ENCODE measurements at regions not wholly inside any gene's neighbourhood (a gene's known extent, or its start where the extent isn't known, plus 50 kb on each side); places are given as distances from the start of the nearest gene placed in this dataset.
A peak's percentile ranks its signal among the peaks of the same experiment; 100 is the strongest.

DNA sequence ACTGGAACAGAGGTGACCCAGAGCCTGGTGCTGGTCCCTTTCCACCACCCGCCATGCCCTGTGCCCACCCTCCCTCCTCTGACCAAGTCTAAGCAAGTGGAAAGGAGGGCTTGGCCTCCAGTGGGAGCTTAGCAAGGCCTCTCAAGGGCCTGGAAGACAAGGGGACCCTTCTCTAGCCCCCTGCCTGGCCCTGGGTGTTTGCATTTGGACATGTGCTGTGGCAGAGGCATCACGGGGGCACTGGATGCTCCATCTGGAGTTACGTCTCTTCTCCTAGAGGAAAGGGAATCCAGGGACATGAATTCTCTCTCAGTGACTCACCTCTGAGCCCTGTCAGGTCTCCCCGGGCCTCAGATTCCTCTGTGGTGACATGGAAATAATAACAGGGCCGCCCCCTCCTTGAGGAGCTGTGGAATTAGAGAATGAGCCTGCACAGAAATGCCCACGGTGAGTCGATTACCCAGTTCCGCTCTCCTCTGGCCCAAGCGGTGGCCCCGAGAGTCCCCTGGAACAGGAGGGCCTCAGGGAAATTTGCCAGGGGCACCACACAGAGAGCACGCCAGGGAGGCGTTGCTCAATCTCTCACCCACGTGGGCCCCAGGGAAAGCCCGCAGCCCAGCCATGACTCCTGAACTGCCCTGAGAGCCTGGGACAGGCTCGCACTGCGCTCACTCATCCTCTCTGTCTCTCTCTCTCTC lies 189.6 kb downstream of the BCOR start:
- no peak overlapping the region for H3K4me3 ChIP-seq
- peaks cover 0 to under 1% of the 10 kb centered on the region in 2 donors for H3K9me3 ChIP-seq
- DNase-seq (ENCODE audit: low spot score), result peak; percentile 68
- peaks cover 0 to 31% of the 10 kb centered on the region in 2 donors for H3K4me1 ChIP-seq
- H3K36me3 ChIP-seq, result no peaks in the 10 kb centered on the region
- H3K27me3 ChIP-seq, result no peaks in the 10 kb centered on the region
- TF ChIP-seq, protein P1, sequence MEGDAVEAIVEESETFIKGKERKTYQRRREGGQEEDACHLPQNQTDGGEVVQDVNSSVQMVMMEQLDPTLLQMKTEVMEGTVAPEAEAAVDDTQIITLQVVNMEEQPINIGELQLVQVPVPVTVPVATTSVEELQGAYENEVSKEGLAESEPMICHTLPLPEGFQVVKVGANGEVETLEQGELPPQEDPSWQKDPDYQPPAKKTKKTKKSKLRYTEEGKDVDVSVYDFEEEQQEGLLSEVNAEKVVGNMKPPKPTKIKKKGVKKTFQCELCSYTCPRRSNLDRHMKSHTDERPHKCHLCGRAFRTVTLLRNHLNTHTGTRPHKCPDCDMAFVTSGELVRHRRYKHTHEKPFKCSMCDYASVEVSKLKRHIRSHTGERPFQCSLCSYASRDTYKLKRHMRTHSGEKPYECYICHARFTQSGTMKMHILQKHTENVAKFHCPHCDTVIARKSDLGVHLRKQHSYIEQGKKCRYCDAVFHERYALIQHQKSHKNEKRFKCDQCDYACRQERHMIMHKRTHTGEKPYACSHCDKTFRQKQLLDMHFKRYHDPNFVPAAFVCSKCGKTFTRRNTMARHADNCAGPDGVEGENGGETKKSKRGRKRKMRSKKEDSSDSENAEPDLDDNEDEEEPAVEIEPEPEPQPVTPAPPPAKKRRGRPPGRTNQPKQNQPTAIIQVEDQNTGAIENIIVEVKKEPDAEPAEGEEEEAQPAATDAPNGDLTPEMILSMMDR (IDR thresholded peaks at IDR 0.05), result no peak
- H3K27ac ChIP-seq, result peak overlapping the region; percentile 51 to 75

DNA sequence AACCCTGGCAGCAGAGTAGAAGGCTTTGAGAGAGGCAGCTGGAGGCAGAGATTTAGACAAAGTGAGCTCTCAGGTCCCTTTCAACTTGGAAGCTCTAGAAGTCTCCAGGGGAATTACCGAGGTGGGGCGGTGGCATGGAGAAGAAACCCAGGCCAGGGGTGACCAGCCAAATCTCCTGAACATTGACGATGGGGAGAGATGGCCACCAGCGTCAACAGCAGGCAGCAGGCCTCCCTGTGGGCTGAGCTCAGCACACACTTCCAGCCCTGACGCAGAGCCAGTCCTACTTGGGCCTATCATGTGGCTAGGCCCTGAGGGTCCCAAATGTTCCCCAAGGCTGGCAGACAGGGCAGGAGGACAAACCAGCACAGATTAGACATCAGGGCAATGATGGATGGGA lies 187.8 kb downstream of the BCOR start:
- DNase-seq (ENCODE audit: low spot score), result no peak

GRCh38 chrX:39910651-39911050 lies 187.1 kb downstream of the BCOR start:
- DNase-seq (ENCODE audit: low spot score), result no peak

More for the DNA sequence above, 187.8 kb downstream of the BCOR start:
- TF ChIP-seq, protein P1 (IDR thresholded peaks at IDR 0.05), result no peak
- H3K9me3 ChIP-seq, result peaks cover 0 to 8% of the 10 kb centered on the region in 2 donors
- no peaks in the 10 kb centered on the region for H3K27me3 ChIP-seq
- no peak overlapping the region for H3K4me3 ChIP-seq
- H3K4me1 ChIP-seq, result peaks cover 0 to 28% of the 10 kb centered on the region in 2 donors
- H3K36me3 ChIP-seq, result no peaks in the 10 kb centered on the region
- no peak overlapping the region for H3K27ac ChIP-seq

DNA sequence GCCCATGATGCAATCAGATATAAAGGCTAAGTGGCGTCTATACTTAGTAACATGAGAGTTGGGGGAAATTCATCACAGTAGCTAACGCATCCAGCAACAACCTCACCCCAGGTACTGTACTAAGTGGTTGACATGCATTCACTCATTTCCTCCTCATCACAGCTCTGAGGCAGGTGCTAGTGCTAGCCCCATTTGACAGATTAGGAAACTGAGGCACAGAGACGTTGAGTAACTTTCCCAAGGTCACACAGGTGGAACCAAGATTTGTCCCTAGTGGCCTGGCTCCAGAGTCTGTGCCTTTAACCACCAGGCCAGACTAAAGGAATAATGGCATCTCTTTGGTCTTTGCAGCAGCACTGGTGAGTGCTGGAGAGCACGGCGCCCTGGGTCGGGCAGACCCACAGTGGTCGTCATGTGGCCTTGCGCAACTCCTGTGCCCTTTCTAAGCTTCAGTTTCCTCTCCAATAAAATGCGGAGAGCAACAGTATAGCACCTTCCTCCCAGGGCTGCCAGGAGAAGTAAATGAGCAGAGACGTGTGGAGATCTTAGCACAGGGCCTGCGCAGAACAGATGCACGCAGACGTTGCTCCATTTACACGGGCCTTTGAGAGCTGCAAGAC lies 186.4 kb downstream of the BCOR start:
- no peak for DNase-seq (ENCODE audit: low spot score)
- Histone ChIP-seq H3K4me3 (no peak overlapping the region), H3K4me1 (peaks cover 0 to 15% of the 10 kb centered on the region in 2 donors), H3K27ac (no peak overlapping the region), H3K9me3 (peaks cover 0 to 8% of the 10 kb centered on the region in 2 donors), H3K36me3 (no peaks in the 10 kb centered on the region), H3K27me3 (no peaks in the 10 kb centered on the region)
- TF ChIP-seq, protein P1 (IDR thresholded peaks at IDR 0.05), result no peak

More at GRCh38 chrX:39910651-39911050, 187.1 kb downstream of the BCOR start:
- Histone ChIP-seq H3K36me3 (no peaks in the 10 kb centered on the region), H3K9me3 (peaks cover 0 to 8% of the 10 kb centered on the region in 2 donors), H3K27me3 (no peaks in the 10 kb centered on the region), H3K4me1 (peaks cover 0 to 21% of the 10 kb centered on the region in 2 donors), H3K27ac (no peak overlapping the region), H3K4me3 (no peak overlapping the region)
- TF ChIP-seq, protein P1 (IDR thresholded peaks at IDR 0.05), result no peak

DNA sequence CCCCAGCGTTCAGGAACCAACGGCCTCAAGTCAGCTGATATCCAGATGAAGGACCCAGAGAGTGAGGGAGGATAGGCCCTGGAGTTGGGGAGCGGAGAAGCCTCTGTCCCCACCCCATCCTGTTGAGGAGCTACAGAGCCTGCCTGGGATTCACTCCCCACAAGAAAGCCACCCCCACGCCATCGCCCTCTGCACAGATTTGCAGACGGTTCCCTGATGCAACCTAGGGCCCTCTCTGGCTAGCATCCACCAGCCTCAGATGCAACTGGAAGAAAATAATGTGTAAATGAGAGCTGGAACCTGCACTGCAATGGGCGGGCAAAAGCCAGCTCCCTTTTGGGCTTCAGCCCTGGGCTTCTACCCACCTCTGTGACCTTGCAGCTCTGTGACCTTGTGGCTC lies 185.6 kb downstream of the BCOR start:
- TF ChIP-seq, protein P1 (IDR thresholded peaks at IDR 0.05), result no peak
- H3K36me3 ChIP-seq, result no peaks in the 10 kb centered on the region
- H3K4me1 ChIP-seq, result peaks cover 0 to 15% of the 10 kb centered on the region in 2 donors
- peaks cover 0 to 8% of the 10 kb centered on the region in 2 donors for H3K9me3 ChIP-seq
- H3K4me3 ChIP-seq, result no peak overlapping the region
- DNase-seq (ENCODE audit: low spot score), result no peak
- no peaks in the 10 kb centered on the region for H3K27me3 ChIP-seq
- H3K27ac ChIP-seq, result no peak overlapping the region

Data from right atrium auricular region (tissue), 2 donors.